WERI-Rb-1 (cell line): ENCODE measurements at regions not wholly inside any gene's neighbourhood (a gene's known extent, or its start where the extent isn't known, plus 50 kb on each side); places are given as distances from the start of the nearest gene placed in this dataset.

Source experiments
- DNase-seq: peaks from one replicate; pipeline ENCODE4 v3.0.0-alpha.2; 2020
- H3K27ac ChIP-seq: fragments of 250-450 bp; sonication (Bioruptor Pico); 2 replicates; pipeline ENCODE4 v1.5.1; 2020; ENCODE audit warnings: mild to moderate bottlenecking, moderate library complexity
- H3K27me3 ChIP-seq: fragments of 250-450 bp; sonication (Bioruptor Pico); 2 replicates; pipeline ENCODE4 v1.5.1; 2021; ENCODE audit warnings: mild to moderate bottlenecking, low read depth, moderate library complexity; ENCODE audit not compliant: insufficient read depth, severe bottlenecking
- H3K36me3 ChIP-seq: fragments of 250-450 bp; sonication (Bioruptor Pico); 2 replicates; pipeline ENCODE4 v1.5.1; 2020; ENCODE audit warnings: mild to moderate bottlenecking, moderate library complexity
- H3K4me3 ChIP-seq: 2 replicates; pipeline ENCODE4 v1.5.1; 2011; ENCODE audit warnings: low read depth, mild to moderate bottlenecking, control low read depth, low read length
- H3K9me3 ChIP-seq: fragments of 250-450 bp; sonication (Bioruptor Pico); 2 replicates; pipeline ENCODE4 v1.5.1; 2021; ENCODE audit warnings: mild to moderate bottlenecking, moderate library complexity; ENCODE audit not compliant: severe bottlenecking
- CTCF ChIP-seq: IDR thresholded peaks from 2 replicates; pipeline ENCODE4 v1.5.1; 2011; ENCODE audit warnings: low read depth, mild to moderate bottlenecking, control low read depth, inconsistent platforms, low read length

GRCh38 chr14:58979325-58979724, 209.1 kb upstream of the DAAM1 start:
- no peak for TF ChIP-seq CTCF
- Histone ChIP-seq H3K9me3 (peaks cover 3% of the 10 kb centered on the region), H3K4me3 (no peak overlapping the region), H3K27me3 (no peaks in the 10 kb centered on the region), H3K36me3 (no peaks in the 10 kb centered on the region), H3K27ac (no peak overlapping the region)
- DNase-seq, result no peak

GRCh38 chr14:58981840-58982239, 206.6 kb upstream of the DAAM1 start:
- Histone ChIP-seq H3K27me3 (no peaks in the 10 kb centered on the region), H3K36me3 (no peaks in the 10 kb centered on the region), H3K4me3 (no peak overlapping the region), H3K27ac (no peak overlapping the region), H3K9me3 (no peaks in the 10 kb centered on the region)
- no peak for TF ChIP-seq CTCF
- no peak for DNase-seq

- Histone ChIP-seq H3K36me3 (no peaks in the 10 kb centered on the region), H3K9me3 (no peaks in the 10 kb centered on the region), H3K27me3 (no peaks in the 10 kb centered on the region), H3K4me3 (no peak overlapping the region), H3K27ac (no peak overlapping the region)
- TF ChIP-seq CTCF, result no peak
- DNase-seq, result no peak
These were observed 202.7 kb upstream of the DAAM1 start for GRCh38 chr14:58985786-58986185.

- H3K4me3 ChIP-seq, result no peak overlapping the region
- H3K36me3 ChIP-seq, result no peaks in the 10 kb centered on the region
- H3K27ac ChIP-seq, result no peak overlapping the region
- H3K9me3 ChIP-seq, result no peaks in the 10 kb centered on the region
- TF ChIP-seq CTCF, result no peak
- H3K27me3 ChIP-seq, result no peaks in the 10 kb centered on the region
- no peak for DNase-seq
These were observed 200.9 kb upstream of the DAAM1 start for GRCh38 chr14:58987591-58987990.

GRCh38 chr14:58992935-58993334, 195.5 kb upstream of the DAAM1 start:
- H3K9me3 ChIP-seq, result no peaks in the 10 kb centered on the region
- TF ChIP-seq CTCF, result no peak
- no peaks in the 10 kb centered on the region for H3K27me3 ChIP-seq
- H3K27ac ChIP-seq, result no peak overlapping the region
- no peak overlapping the region for H3K4me3 ChIP-seq
- DNase-seq, result no peak
- no peaks in the 10 kb centered on the region for H3K36me3 ChIP-seq

GRCh38 chr14:58994130-58994529, 194.3 kb upstream of the DAAM1 start:
- TF ChIP-seq CTCF, result no peak
- Histone ChIP-seq H3K27me3 (no peaks in the 10 kb centered on the region), H3K4me3 (no peak overlapping the region), H3K36me3 (no peaks in the 10 kb centered on the region), H3K9me3 (no peaks in the 10 kb centered on the region), H3K27ac (no peak overlapping the region)
- no peak for DNase-seq
